ENCODE measurements at regions not wholly inside any gene's neighbourhood (a gene's known extent, or its start where the extent isn't known, plus 50 kb on each side); places are given as distances from the start of the nearest gene placed in this dataset.

GRCh38 chr18:56118422-56118821 lies 520.0 kb downstream of the TXNL1 start (continued):
- no peak for TF ChIP-seq ZNF214 (tag by site-specific recombination; IDR thresholded peaks at IDR 0.05; ENCODE audit: borderline replicate concordance)
- no peak for TF ChIP-seq ZNF146 (tag by site-specific recombination; IDR thresholded peaks at IDR 0.05)

GRCh38 chr18:56115071-56116015 lies 523.0 kb downstream of the TXNL1 start:
- TF ChIP-seq ZNF280C (tag by site-specific recombination; IDR thresholded peaks at IDR 0.05) (no peak), GLI4 (tag by site-specific recombination; IDR thresholded peaks at IDR 0.05) (no peak), SCRT1 (tag by site-specific recombination; IDR thresholded peaks at IDR 0.05; ENCODE audit: borderline replicate concordance) (no peak), ZNF704 (tag by site-specific recombination; IDR thresholded peaks at IDR 0.05) (no peak), TCF7L2 (IDR thresholded peaks at IDR 0.05; ENCODE audit: borderline replicate concordance, low read depth, low read length) (no peak), ZFP41 (tag by site-specific recombination; IDR thresholded peaks at IDR 0.05; ENCODE audit: borderline replicate concordance) (no peak), ZNF791 (tag by site-specific recombination; IDR thresholded peaks at IDR 0.05) (no peak), REST (tag by site-specific recombination; IDR thresholded peaks at IDR 0.05) (no peak)
- Histone ChIP-seq H3K4me1 (ENCODE audit: control insufficient read depth, insufficient read depth, low read length) (no peaks in the 10 kb centered on the region), H3K27ac (ENCODE audit: extremely low read depth, low read depth, low read length) (no peak overlapping the region), H3K4me3 (ENCODE audit: low read depth, low read length) (no peak overlapping the region), H3K9me3 (ENCODE audit: control insufficient read depth, insufficient read depth, low read depth, low read length) (no peaks in the 10 kb centered on the region), H3K36me3 (ENCODE audit: control insufficient read depth in 2 of 2, insufficient read depth in 1 of 2, low read length in 2 of 2) (no peaks in the 10 kb centered on the region)
- ChIA-PET POLR2A (no interaction called here), CTCF (no interaction called here)

- ChIA-PET CTCF (interaction anchor here (0.7 kb wide), 1 partner anchor 918 kb away, joined by 3 read pairs; no protein-coding TSS in a partner anchor), POLR2A (no interaction called here)
- Histone ChIP-seq H3K9me3 (ENCODE audit: control insufficient read depth, insufficient read depth, low read depth, low read length) (no peaks in the 10 kb centered on the region), H3K4me1 (ENCODE audit: control insufficient read depth, insufficient read depth, low read length) (no peaks in the 10 kb centered on the region), H3K36me3 (ENCODE audit: control insufficient read depth in 2 of 2, insufficient read depth in 1 of 2, low read length in 2 of 2) (no peaks in the 10 kb centered on the region), H3K4me3 (ENCODE audit: low read depth, low read length) (no peak overlapping the region), H3K27ac (ENCODE audit: extremely low read depth, low read depth, low read length) (no peak overlapping the region)
- TF ChIP-seq ZNF48 (tag by site-specific recombination; IDR thresholded peaks at IDR 0.05) (no peak), ZNF707 (tag by site-specific recombination; IDR thresholded peaks at IDR 0.05) (no peak), ATF2 (tag by site-specific recombination; IDR thresholded peaks at IDR 0.05; ENCODE audit: low read depth) (no peak), ZNF776 (tag by site-specific recombination; IDR thresholded peaks at IDR 0.05; ENCODE audit: borderline replicate concordance) (no peak), SALL2 (tag by site-specific recombination; IDR thresholded peaks at IDR 0.05; ENCODE audit: borderline replicate concordance) (no peak), ZNF555 (tag by site-specific recombination; conservative IDR thresholded peaks at IDR 0.05) (no peak), ZSCAN4 (tag by site-specific recombination; IDR thresholded peaks at IDR 0.05) (no peak), ZNF362 (tag by site-specific recombination; IDR thresholded peaks at IDR 0.05) (no peak), ZSCAN30 (tag by site-specific recombination; IDR thresholded peaks at IDR 0.05) (no peak), ZNF214 (tag by site-specific recombination; IDR thresholded peaks at IDR 0.05; ENCODE audit: borderline replicate concordance) (no peak), SCRT2 (tag by site-specific recombination; IDR thresholded peaks at IDR 0.05) (no peak)
Observed at GRCh38 chr18:56112984-56113383, 525.0 kb upstream of the TCF4 start.
